ENCODE measurements at regions not wholly inside any gene's neighbourhood (a gene's known extent, or its start where the extent isn't known, plus 50 kb on each side); places are given as distances from the start of the nearest gene placed in this dataset.
"Not testable (repeated sequence)": the region's sequence is repeated elsewhere in the genome, so short reads cannot be mapped to it uniquely, and the experiment has no call there.

DNA sequence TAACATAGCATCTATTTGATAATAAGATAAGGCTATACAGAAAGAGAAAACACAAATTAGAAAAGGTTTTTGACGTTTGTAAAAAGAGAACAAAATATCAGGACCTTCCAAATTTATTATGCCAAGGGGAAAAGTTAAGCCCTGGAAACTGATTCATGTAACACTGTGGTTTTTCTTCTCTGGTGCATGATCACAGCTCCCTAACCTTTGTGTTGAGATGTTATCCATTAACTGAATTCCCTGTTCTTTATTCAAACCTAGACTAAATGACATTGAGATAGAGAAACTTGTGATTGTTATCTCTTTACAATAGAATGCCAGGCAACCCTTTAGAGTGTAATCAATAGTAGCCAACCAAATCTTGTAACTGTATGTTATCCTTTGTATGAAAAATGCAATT, 141.5 kb upstream of the NRG3 start:
- no peak overlapping the region for H3K4me3 ChIP-seq
- peaks cover 0 to 22% (median 16%) of the 10 kb centered on the region in 4 donors for H3K9me3 ChIP-seq
- no peaks in the 10 kb centered on the region for H3K27me3 ChIP-seq
- no peaks in the 10 kb centered on the region for H3K4me1 ChIP-seq
- no peak for TF ChIP-seq POLR2AphosphoS5 (IDR thresholded peaks at IDR 0.05)
- TF ChIP-seq, protein P1, sequence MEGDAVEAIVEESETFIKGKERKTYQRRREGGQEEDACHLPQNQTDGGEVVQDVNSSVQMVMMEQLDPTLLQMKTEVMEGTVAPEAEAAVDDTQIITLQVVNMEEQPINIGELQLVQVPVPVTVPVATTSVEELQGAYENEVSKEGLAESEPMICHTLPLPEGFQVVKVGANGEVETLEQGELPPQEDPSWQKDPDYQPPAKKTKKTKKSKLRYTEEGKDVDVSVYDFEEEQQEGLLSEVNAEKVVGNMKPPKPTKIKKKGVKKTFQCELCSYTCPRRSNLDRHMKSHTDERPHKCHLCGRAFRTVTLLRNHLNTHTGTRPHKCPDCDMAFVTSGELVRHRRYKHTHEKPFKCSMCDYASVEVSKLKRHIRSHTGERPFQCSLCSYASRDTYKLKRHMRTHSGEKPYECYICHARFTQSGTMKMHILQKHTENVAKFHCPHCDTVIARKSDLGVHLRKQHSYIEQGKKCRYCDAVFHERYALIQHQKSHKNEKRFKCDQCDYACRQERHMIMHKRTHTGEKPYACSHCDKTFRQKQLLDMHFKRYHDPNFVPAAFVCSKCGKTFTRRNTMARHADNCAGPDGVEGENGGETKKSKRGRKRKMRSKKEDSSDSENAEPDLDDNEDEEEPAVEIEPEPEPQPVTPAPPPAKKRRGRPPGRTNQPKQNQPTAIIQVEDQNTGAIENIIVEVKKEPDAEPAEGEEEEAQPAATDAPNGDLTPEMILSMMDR (IDR thresholded peaks at IDR 0.05) = no peak
- TF ChIP-seq POLR2A (IDR thresholded peaks at IDR 0.05) = no peak
- TF ChIP-seq EP300 (IDR thresholded peaks at IDR 0.05) = no peak
- intact Hi-C loops (cut with DNase I; ENCODE audit: low total_unique reads) = no loop called here
- 27 to 44% (median 35%) methylated on average over 1 of the region's 1 CpG for WGBS, 5 donors
- H3K27ac ChIP-seq = no peak overlapping the region
- no peaks in the 10 kb centered on the region for H3K36me3 ChIP-seq
- DNase-seq = no peak

DNA sequence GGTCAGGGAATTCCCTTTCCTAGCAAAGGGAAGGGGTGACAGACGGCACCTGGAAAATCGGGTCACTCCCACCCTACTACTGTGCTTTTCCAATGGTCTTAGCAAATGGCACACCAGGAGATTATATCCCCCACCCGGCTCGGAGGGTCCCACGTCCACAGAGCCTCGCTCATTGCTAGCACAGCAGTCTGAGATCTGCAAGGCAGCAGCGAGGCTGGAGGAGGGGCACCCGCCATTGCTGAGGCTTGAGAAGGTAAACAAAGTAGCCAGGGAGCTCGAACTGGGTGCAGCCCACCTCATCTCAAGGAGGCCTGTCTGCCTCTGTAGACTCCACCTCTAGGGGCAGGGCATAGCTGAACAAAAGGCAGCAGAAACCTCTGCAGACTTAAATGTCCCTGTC, 139.8 kb upstream of the NRG3 start:
- H3K4me3 ChIP-seq; H3K27me3 ChIP-seq; intact Hi-C loops (cut with DNase I; ENCODE audit: low total_unique reads); H3K27ac ChIP-seq; H3K4me1 ChIP-seq; DNase-seq; H3K36me3 ChIP-seq: not testable (repeated sequence)
- 59 to 81% (median 75%) methylated on average over 4 to 9 of the region's 9 CpGs for WGBS, 5 donors
- H3K9me3 ChIP-seq = peaks cover 0 to 22% (median 16%) of the 10 kb centered on the region in 4 donors

DNA sequence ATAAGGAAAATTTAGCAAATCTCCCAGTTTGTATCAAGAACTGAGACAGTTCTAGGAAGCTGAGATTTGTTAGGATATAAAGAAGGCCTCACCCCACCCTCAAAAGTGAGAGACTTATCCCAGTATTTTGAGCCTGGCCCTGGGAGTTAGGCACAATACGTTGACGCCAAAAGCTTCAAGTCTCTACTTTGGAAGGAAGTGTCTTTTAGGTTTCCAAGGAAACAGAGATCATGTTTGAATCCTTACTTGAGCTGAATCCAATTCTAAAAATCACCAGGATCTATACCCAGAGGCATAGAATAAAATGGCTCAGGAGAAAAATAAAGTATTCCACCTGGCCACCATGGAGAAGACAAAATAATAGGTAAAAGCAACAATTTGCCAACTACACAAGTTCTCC, 115.9 kb upstream of the NRG3 start:
- no peaks in the 10 kb centered on the region for H3K27me3 ChIP-seq
- DNase-seq = no peak
- peaks cover 0 to 4% (median 0%) of the 10 kb centered on the region in 4 donors for H3K9me3 ChIP-seq
- no peak overlapping the region for H3K27ac ChIP-seq
- no peak for TF ChIP-seq EP300 (IDR thresholded peaks at IDR 0.05)
- TF ChIP-seq, protein P1 (IDR thresholded peaks at IDR 0.05) = no peak
- TF ChIP-seq POLR2A (IDR thresholded peaks at IDR 0.05) = no peak
- no peak for TF ChIP-seq POLR2AphosphoS5 (IDR thresholded peaks at IDR 0.05)
- H3K4me1 ChIP-seq = no peaks in the 10 kb centered on the region
- no peak overlapping the region for H3K4me3 ChIP-seq
- WGBS, 5 donors = 88 to 97% (median 89%) methylated on average over 2 of the region's 2 CpGs
- intact Hi-C loops (cut with DNase I; ENCODE audit: low total_unique reads) = no loop called here
- no peaks in the 10 kb centered on the region for H3K36me3 ChIP-seq

DNA sequence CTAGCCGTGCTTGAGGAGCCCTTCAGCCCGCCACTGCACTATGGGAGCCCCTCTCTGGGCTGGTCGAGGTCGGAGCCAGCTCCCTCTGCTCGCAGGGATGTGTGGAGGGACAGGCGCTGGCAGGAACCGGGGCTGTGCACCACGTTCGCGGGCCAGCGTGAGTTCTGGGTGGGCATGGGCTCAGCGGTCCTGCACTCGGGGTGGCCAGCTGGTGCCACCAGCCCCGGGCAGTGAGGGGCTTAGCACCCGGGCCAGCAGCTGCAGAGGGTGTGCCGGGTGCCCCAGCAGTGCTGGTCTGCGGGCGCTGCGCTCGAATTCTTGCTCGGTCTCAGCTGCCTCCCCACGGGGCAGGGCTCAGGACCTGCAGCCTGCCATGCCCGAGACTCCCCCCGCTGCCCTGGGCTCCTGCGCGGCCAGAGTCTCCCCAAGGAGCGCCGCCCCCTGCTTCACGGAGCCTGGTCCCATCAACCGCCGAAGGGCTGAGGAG, 90.8 kb upstream of the NRG3 start:
- no peaks in the 10 kb centered on the region for H3K36me3 ChIP-seq
- H3K27me3 ChIP-seq = no peaks in the 10 kb centered on the region
- WGBS, 5 donors = 84 to 90% (median 90%) methylated on average over 15 to 31 of the region's 31 CpGs
- no peaks in the 10 kb centered on the region for H3K4me1 ChIP-seq
- H3K27ac ChIP-seq = no peak overlapping the region
- intact Hi-C loops (cut with DNase I; ENCODE audit: low total_unique reads) = no loop called here
- TF ChIP-seq POLR2AphosphoS5 (IDR thresholded peaks at IDR 0.05) (no peak), EP300 (IDR thresholded peaks at IDR 0.05) (no peak), POLR2A (IDR thresholded peaks at IDR 0.05) (no peak)
- TF ChIP-seq, protein P1 (IDR thresholded peaks at IDR 0.05) = no peak
- DNase-seq = no peak
- H3K4me3 ChIP-seq = no peak overlapping the region
- H3K9me3 ChIP-seq = peaks cover 0 to 24% (median 14%) of the 10 kb centered on the region in 4 donors

DNA sequence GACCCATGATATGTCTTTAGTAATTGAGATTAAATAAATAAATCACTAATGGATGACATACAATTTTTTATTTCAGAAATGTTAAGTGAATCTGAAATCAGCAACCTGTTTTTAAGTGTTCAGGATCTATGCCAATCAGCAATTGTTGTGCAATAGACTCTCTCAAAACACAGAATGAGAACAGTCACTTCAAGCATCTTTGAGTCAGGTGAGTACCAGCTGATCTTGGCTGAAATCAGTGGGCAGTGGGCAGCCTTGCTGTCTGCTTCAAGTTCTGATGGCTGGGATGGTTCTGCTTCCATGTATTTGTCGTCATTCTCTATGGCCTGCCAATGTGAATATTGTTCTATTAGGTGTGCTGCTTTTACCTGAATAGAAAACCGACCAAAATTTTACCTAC, 82.3 kb upstream of the NRG3 start:
- intact Hi-C loops (cut with DNase I; ENCODE audit: low total_unique reads) = no loop called here
- H3K36me3 ChIP-seq = no peaks in the 10 kb centered on the region
- H3K27me3 ChIP-seq = no peaks in the 10 kb centered on the region
- TF ChIP-seq POLR2AphosphoS5 (IDR thresholded peaks at IDR 0.05) = no peak
- TF ChIP-seq, protein P1 (IDR thresholded peaks at IDR 0.05) = no peak
- no peak for TF ChIP-seq EP300 (IDR thresholded peaks at IDR 0.05)
- TF ChIP-seq POLR2A (IDR thresholded peaks at IDR 0.05) = no peak
- DNase-seq = no peak
- no peaks in the 10 kb centered on the region for H3K4me1 ChIP-seq
- H3K9me3 ChIP-seq = no peaks in the 10 kb centered on the region
- WGBS, 5 donors = 82 to 90% (median 84%) methylated on average over 2 of the region's 2 CpGs
- no peak overlapping the region for H3K4me3 ChIP-seq
- H3K27ac ChIP-seq = no peak overlapping the region

Measured in stomach (tissue), 8 donors.